Endothelial cell of umbilical vein (primary cell): ENCODE measurements at regions not wholly inside any gene's neighbourhood (a gene's known extent, or its start where the extent isn't known, plus 50 kb on each side); places are given as distances from the start of the nearest gene placed in this dataset.
A peak's percentile ranks its signal among the peaks of the same experiment; 100 is the strongest.

Source experiments
- BruUV-seq: library from RNA; stranded (reverse); fragments of 400-500 nt; replicated peaks from 2 replicates; lab custom pipeline; 2021; lab: Mats Ljungman, UMichigan
- CTCF ChIA-PET: fragments of 300-600, 350-600 bp; sonication (Branson Sonifier 250); formaldehyde crosslinking; loops from one replicate; lab custom pipeline; 2021; ENCODE audit warnings: antibody characterized with exemption, inconsistent platforms; lab: Charles Lee
- POLR2A ChIA-PET: fragments of 300-600, 350-600 bp; sonication (Branson Sonifier 250); formaldehyde crosslinking; loops from one replicate; lab custom pipeline; 2021; ENCODE audit warnings: antibody characterized with exemption, inconsistent platforms; lab: Charles Lee
- DNase-seq: peaks from one replicate; pipeline ENCODE4 v3.0.0-alpha.2; 2011; ENCODE audit warnings: low read depth, low spot score
- FAIRE-seq: peaks from 2 replicates; lab custom pipeline; 2011; peaks lifted over from hg19 to GRCh38; lab: Jason Lieb, UNC
- H2AFZ ChIP-seq: 2 replicates; pipeline ENCODE4 v1.6.0; 2012; ENCODE audit warnings: low read depth, low read length, control low read depth, inconsistent platforms
- H3K27ac ChIP-seq: 2 replicates; pipeline ENCODE4 v1.5.1; 2011; ENCODE audit warnings: low read depth, mild to moderate bottlenecking, control low read depth, low read length, moderate library complexity; ENCODE audit not compliant: insufficient read depth
- H3K27me3 ChIP-seq, 2 experiments: 2 replicates each; pipeline versions ENCODE4 v1.6.0 to v1.6.1; 2011; ENCODE audit warnings: low read length in 2 of 2, mixed read lengths in 1 of 2; ENCODE audit not compliant: control insufficient read depth in 2 of 2, insufficient read depth in 2 of 2
- H3K36me3 ChIP-seq, 2 experiments: 2 replicates in 1 of 2; 3 replicates in 1 of 2; pipeline ENCODE4 v1.5.1; 2011; ENCODE audit warnings: low read length in 2 of 2, mild to moderate bottlenecking in 1 of 2, moderate library complexity in 1 of 2; ENCODE audit not compliant: control insufficient read depth in 2 of 2, insufficient read depth in 2 of 2; ENCODE audit errors: extremely low read depth in 1 of 2
- H3K4me1 ChIP-seq: 3 replicates; pipeline ENCODE4 v1.5.1; 2011; ENCODE audit warnings: mild to moderate bottlenecking, low read length; ENCODE audit not compliant: control insufficient read depth, insufficient read depth; ENCODE audit errors: extremely low read depth
- H3K4me2 ChIP-seq: 2 replicates; pipeline ENCODE4 v1.6.1; 2011; ENCODE audit warnings: low read length, control low read depth, mixed read lengths; ENCODE audit not compliant: insufficient read depth
- H3K4me3 ChIP-seq, 3 experiments: fragments of 200-600 bp in 1 of 3; sonication (generic), shearing (Covaris generic) in 1 of 3; replicated peaks in 1 of 3; 2 replicates each; pipeline ENCODE4 v1.5.1; 2011 to 2016; ENCODE audit warnings: control low read depth in 3 of 3, low read length in 3 of 3, mild to moderate bottlenecking in 2 of 3, inconsistent platforms in 1 of 3, low read depth in 1 of 3, moderate library complexity in 1 of 3; ENCODE audit not compliant: insufficient read depth in 1 of 3
- H3K79me2 ChIP-seq: 2 replicates; pipeline ENCODE4 v1.6.0; 2012; ENCODE audit warnings: low read length, inconsistent platforms; ENCODE audit not compliant: control insufficient read depth, insufficient read depth
- H3K9ac ChIP-seq: replicated peaks from 2 replicates; pipeline ENCODE3; 2011; ENCODE audit warnings: low read length, control low read depth; ENCODE audit not compliant: insufficient read depth; ENCODE audit errors: extremely low read depth
- H3K9me1 ChIP-seq: replicated peaks from 3 replicates; pipeline ENCODE4 v1.6.0; 2011; ENCODE audit warnings: mild to moderate bottlenecking, low read length; ENCODE audit not compliant: control insufficient read depth, insufficient read depth; ENCODE audit errors: extremely low read depth
- H3K9me3 ChIP-seq: replicated peaks from 2 replicates; pipeline ENCODE4 v1.5.1; 2012; ENCODE audit warnings: low read length, inconsistent platforms; ENCODE audit not compliant: control insufficient read depth, insufficient read depth
- H4K20me1 ChIP-seq: replicated peaks from 2 replicates; pipeline ENCODE3; 2011; ENCODE audit warnings: mild to moderate bottlenecking, low read length; ENCODE audit not compliant: control insufficient read depth, insufficient read depth; ENCODE audit errors: extremely low read depth
- CTCF ChIP-seq, 2 donors: IDR thresholded peaks; 1 replicate in 1 of 2; 2 replicates in 1 of 2; pipeline ENCODE4 v1.5.1; 2011; ENCODE audit warnings: low read length in 2 of 2, mild to moderate bottlenecking in 2 of 2, moderate library complexity in 2 of 2, control low read depth in 1 of 2, inconsistent platforms in 1 of 2, low read depth in 1 of 2; ENCODE audit not compliant: insufficient read depth in 1 of 2; ENCODE audit errors: extremely low read depth in 1 of 2
- EZH2 ChIP-seq: IDR thresholded peaks from 2 replicates; pipeline ENCODE4 v1.6.1; 2012; ENCODE audit warnings: borderline replicate concordance, low read depth, mild to moderate bottlenecking, moderate library complexity, low read length, inconsistent platforms; ENCODE audit not compliant: severe bottlenecking
- FOS ChIP-seq: IDR thresholded peaks from 2 replicates; pipeline ENCODE4 v1.6.1; 2011; ENCODE audit warnings: mild to moderate bottlenecking, low read length, moderate library complexity, borderline replicate concordance; ENCODE audit not compliant: insufficient read depth
- GATA2 ChIP-seq: IDR thresholded peaks from 2 replicates; pipeline ENCODE4 v1.7.0; 2011; ENCODE audit warnings: low read depth, mild to moderate bottlenecking, moderate library complexity, mixed read lengths, low read length; ENCODE audit not compliant: insufficient read length, insufficient read depth
- JUN ChIP-seq: IDR thresholded peaks from 2 replicates; pipeline ENCODE4 v1.6.1; 2011; ENCODE audit warnings: borderline replicate concordance, low read depth; ENCODE audit not compliant: insufficient read length, insufficient read depth
- MAX ChIP-seq: IDR thresholded peaks from 2 replicates; pipeline ENCODE4 v1.6.1; 2011; ENCODE audit not compliant: insufficient read depth, insufficient read length
- MYC ChIP-seq: IDR thresholded peaks from one replicate; pipeline ENCODE4 v1.6.1; 2011; ENCODE audit warnings: mild to moderate bottlenecking, low read depth, low read length
- POLR2A ChIP-seq: IDR thresholded peaks from 2 replicates; pipeline ENCODE4 v1.6.1; 2012; ENCODE audit warnings: low read depth, mild to moderate bottlenecking, control low read depth, low read length
- POLR2AphosphoS5 ChIP-seq: IDR thresholded peaks from 2 replicates; pipeline ENCODE4 v1.6.1; 2012; ENCODE audit warnings: low read depth, mild to moderate bottlenecking, control low read depth, low read length, moderate library complexity; ENCODE audit not compliant: insufficient read depth
- dilution Hi-C: fragments of 300-500 bp; cut with MboI; formaldehyde crosslinking; loops from one replicate; pipeline ENCODE4 v1.15.0; 2019; ENCODE audit warnings: low sequenced_read_pairs; ENCODE audit not compliant: extremely low pct_ligation_motif_present
- intact Hi-C: fragments of 100-400 bp; cut with micrococcal nuclease; formaldehyde crosslinking; loops from one replicate; pipeline ENCODE4 v1.10.0; 2022

- Histone ChIP-seq H3K4me1 (no peaks in the 10 kb centered on the region), H3K4me3 (no peak overlapping the region), H3K9me3 (no peaks in the 10 kb centered on the region), H4K20me1 (no peaks in the 10 kb centered on the region), H3K79me2 (no peaks in the 10 kb centered on the region), H3K27ac (no peak overlapping the region), H3K9me1 (no peaks in the 10 kb centered on the region), H3K27me3 (no peaks in the 10 kb centered on the region), H3K4me2 (no peak overlapping the region), H2AFZ (no peak overlapping the region), H3K36me3 (no peaks in the 10 kb centered on the region), H3K9ac (no peak overlapping the region)
- FAIRE-seq (peak; percentile 88), DNase-seq (peak; percentile 43)
- ChIA-PET POLR2A (interaction anchor here (1.2 kb wide), 1 partner anchor 17 kb away, joined by 4 read pairs; no protein-coding TSS in a partner anchor), CTCF (interaction anchor here (0.6 to 7.9 kb wide), 13 partner anchors 9 to 1548 kb away, joined by 3 to 209 read pairs (median 5); no protein-coding TSS in a partner anchor)
- dilution Hi-C loops: no loop called here
- BruUV-seq: no TSS peak
- intact Hi-C loops: loop anchor here (1.0 to 2.0 kb wide), 4 partner anchors 16 to 1535 kb away; no protein-coding TSS in a partner anchor
- TF ChIP-seq POLR2AphosphoS5: no peak
- TF ChIP-seq MAX: no peak
- TF ChIP-seq CTCF (IDR thresholded peaks at IDR 0.05; ENCODE audit: extremely low read depth in 1 of 2, insufficient read depth in 1 of 2, low read depth in 1 of 2, low read length in 2 of 2): peak; percentile 44 to 56
Observed at GRCh38 chr18:43587538-43588153, 310.4 kb upstream of the SYT4 start.

- H3K4me2 ChIP-seq: no peak overlapping the region
- H3K4me3 ChIP-seq: no peak overlapping the region
- H3K27ac ChIP-seq: no peak overlapping the region
- no peaks in the 10 kb centered on the region for H3K27me3 ChIP-seq
- no peak for FAIRE-seq
- POLR2A ChIA-PET: no interaction called here
- no peaks in the 10 kb centered on the region for H3K36me3 ChIP-seq
- H3K79me2 ChIP-seq: no peaks in the 10 kb centered on the region
- dilution Hi-C loops (no loop called here), intact Hi-C loops (no loop called here)
- CTCF ChIA-PET: interaction anchor here (1.0 to 7.9 kb wide), 7 partner anchors 8 to 1537 kb away, joined by 3 to 209 read pairs (median 6); no protein-coding TSS in a partner anchor
- H3K9me3 ChIP-seq: no peaks in the 10 kb centered on the region
- DNase-seq: no peak
- TF ChIP-seq JUN (no peak), CTCF (IDR thresholded peaks at IDR 0.05; ENCODE audit: extremely low read depth in 1 of 2, insufficient read depth in 1 of 2, low read depth in 1 of 2, low read length in 2 of 2) (no peak), MYC (no peak), MAX (no peak), FOS (no peak), POLR2AphosphoS5 (no peak), EZH2 (no peak), GATA2 (no peak), POLR2A (no peak)
- no peaks in the 10 kb centered on the region for H3K4me1 ChIP-seq
- H2AFZ ChIP-seq: no peak overlapping the region
- H4K20me1 ChIP-seq: no peaks in the 10 kb centered on the region
- no peak overlapping the region for H3K9ac ChIP-seq
- no TSS peak for BruUV-seq
- H3K9me1 ChIP-seq: no peaks in the 10 kb centered on the region
Observed at GRCh38 chr18:43588838-43589237, 311.5 kb upstream of the SYT4 start.
